Activated CD8-positive, alpha-beta memory T cell treated with anti-CD3 and anti-CD28 coated beads, Interleukin-2, amount 10 ng/mL, durations not matched to agents 7 days and 5 days (primary cell): ENCODE measurements at regions not wholly inside any gene's neighbourhood (a gene's known extent, or its start where the extent isn't known, plus 50 kb on each side); places are given as distances from the start of the nearest gene placed in this dataset.
"Not testable (repeated sequence)": the region's sequence is repeated elsewhere in the genome, so short reads cannot be mapped to it uniquely, and the experiment has no call there.

Experiments used
- ATAC-seq: fragments of 150-1000 bp; cut with Tn5 transposase; one replicate; pipeline ENCODE4 v1.10.0; 2021; ENCODE audit warnings: moderate library complexity
- CTCF ChIA-PET: fragments of 350-600 bp; sonication (Branson Sonifier 250); formaldehyde crosslinking; loops from one replicate; lab custom pipeline; 2021; ENCODE audit warnings: antibody characterized with exemption; lab: Charles Lee
- DNase-seq: peaks from one replicate; pipeline ENCODE4 v3.0.0-alpha.2; 2020
- H3K27ac Mint-ChIP-seq: one replicate; pipeline ENCODE4 v1.8.0; 2021; ENCODE audit warnings: mild to moderate bottlenecking, mixed read lengths
- H3K27me3 Mint-ChIP-seq: one replicate; pipeline ENCODE4 v1.8.0; 2021; ENCODE audit warnings: mixed read lengths
- H3K36me3 Mint-ChIP-seq: one replicate; pipeline ENCODE4 v1.8.0; 2021; ENCODE audit warnings: mild to moderate bottlenecking, mixed read lengths
- H3K4me1 Mint-ChIP-seq: one replicate; pipeline ENCODE4 v1.8.0; 2021; ENCODE audit warnings: mixed read lengths
- H3K4me3 Mint-ChIP-seq: one replicate; pipeline ENCODE4 v1.8.0; 2021; ENCODE audit warnings: mild to moderate bottlenecking, moderate library complexity, mixed read lengths
- H3K9me3 Mint-ChIP-seq: one replicate; pipeline ENCODE4 v1.8.0; 2022; ENCODE audit warnings: low read depth, mixed read lengths

DNA sequence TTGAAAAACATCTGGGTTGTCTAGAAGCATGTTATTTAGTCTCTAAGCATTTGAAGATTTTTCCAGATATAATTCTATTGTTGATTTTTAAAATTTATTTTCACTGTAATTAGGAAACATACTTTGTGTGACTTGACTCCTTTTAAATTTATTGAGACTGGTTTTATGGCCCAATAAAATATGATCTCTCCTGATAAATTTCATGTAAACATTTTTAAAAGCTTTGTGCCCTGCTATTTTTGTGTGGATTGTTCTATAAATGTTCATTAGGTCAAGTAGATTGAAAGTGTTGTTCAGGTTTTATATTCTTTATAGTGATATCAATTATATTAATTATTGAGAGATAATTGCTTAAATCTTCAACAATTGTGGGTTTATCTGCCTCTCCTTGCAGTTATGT lies 105.4 kb downstream of the RFX6 start:
- CTCF ChIA-PET, result no interaction called here
- Mint-ChIP-seq H3K4me3 (no peak overlapping the region), H3K27ac (no peak overlapping the region)

GRCh38 chr6:116983375-116983774 lies 106.3 kb downstream of the RFX6 start:
- Mint-ChIP-seq H3K27me3 (no peaks in the 10 kb centered on the region), H3K27ac (no peak overlapping the region), H3K36me3 (no peaks in the 10 kb centered on the region), H3K4me3 (no peak overlapping the region), H3K4me1 (no peaks in the 10 kb centered on the region), H3K9me3 (no peaks in the 10 kb centered on the region)
- CTCF ChIA-PET, result no interaction called here
- ATAC-seq, result no peak
- no peak for DNase-seq

More for the DNA sequence above, 105.4 kb downstream of the RFX6 start:
- H3K4me1 Mint-ChIP-seq, result no peaks in the 10 kb centered on the region
- no peaks in the 10 kb centered on the region for H3K36me3 Mint-ChIP-seq
- no peaks in the 10 kb centered on the region for H3K27me3 Mint-ChIP-seq
- DNase-seq (no peak), ATAC-seq (no peak)
- no peaks in the 10 kb centered on the region for H3K9me3 Mint-ChIP-seq

DNA sequence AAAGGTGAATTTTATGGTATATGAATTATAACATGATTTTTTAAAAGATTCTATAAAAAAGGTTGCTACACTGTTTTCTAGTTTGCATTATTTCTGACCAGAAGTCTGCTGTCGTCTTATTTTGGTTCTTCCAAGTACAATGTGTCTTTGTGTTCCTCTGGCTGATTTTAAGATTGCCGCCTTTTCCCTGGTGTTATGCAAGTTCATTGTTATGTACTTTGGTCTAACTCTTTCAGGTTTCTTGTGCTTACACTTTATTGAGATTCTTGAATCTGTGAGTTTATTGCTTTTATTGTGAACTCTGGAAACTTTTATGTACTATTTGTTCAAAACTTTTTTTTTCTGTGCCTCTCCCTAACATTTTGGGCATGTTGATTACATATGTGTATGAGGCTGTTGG lies 109.8 kb downstream of the RFX6 start:
- H3K36me3 Mint-ChIP-seq, result no peaks in the 10 kb centered on the region
- ATAC-seq, result no peak
- DNase-seq, result no peak
- H3K27me3 Mint-ChIP-seq, result no peaks in the 10 kb centered on the region
- CTCF ChIA-PET, result no interaction called here
- no peaks in the 10 kb centered on the region for H3K4me1 Mint-ChIP-seq
- no peak overlapping the region for H3K27ac Mint-ChIP-seq
- H3K4me3 Mint-ChIP-seq, result no peak overlapping the region
- H3K9me3 Mint-ChIP-seq, result no peaks in the 10 kb centered on the region

DNA sequence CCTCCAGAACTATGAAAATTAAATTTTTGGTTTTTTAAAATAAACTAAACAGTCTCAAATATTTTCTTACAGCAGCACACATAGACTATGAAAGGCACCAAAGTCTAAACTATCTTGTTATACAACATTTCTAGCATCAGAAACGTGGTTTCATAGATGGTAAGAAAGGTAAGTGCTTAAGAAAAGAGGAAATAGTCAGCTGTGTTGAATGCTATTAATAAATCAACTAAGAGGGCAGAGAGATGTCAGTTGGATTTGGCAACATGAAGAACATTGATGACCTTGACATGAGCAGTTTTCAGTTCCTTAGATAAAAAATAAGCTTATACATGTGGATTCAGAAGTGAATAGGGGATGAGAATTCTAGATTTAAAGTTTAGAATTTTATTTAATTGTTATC lies 113.6 kb downstream of the RFX6 start:
- H3K9me3 Mint-ChIP-seq, result no peaks in the 10 kb centered on the region
- DNase-seq (no peak), ATAC-seq (no peak)
- no peaks in the 10 kb centered on the region for H3K4me1 Mint-ChIP-seq
- CTCF ChIA-PET, result no interaction called here
- no peaks in the 10 kb centered on the region for H3K36me3 Mint-ChIP-seq
- H3K4me3 Mint-ChIP-seq, result no peak overlapping the region
- no peaks in the 10 kb centered on the region for H3K27me3 Mint-ChIP-seq
- no peak overlapping the region for H3K27ac Mint-ChIP-seq

DNA sequence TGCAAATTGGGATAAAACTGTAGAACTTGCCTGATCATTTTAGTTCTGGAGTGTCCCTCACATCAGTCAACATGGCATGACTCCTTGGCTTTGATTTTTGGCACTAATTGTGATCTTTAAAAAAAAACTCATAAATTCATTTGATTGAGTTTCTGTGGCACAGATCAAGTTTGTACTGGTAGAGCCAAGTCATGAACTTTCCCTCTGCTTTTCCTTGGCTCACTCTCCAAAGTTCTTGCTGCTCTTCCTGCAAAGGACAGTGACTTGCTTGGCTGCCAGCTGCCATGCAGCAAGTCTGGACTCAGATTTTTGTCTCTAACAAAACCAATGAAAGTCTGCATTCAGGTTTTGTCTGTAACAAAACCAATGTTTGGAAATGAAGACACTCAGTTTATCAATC lies 115.5 kb downstream of the RFX6 start:
- no peaks in the 10 kb centered on the region for H3K27me3 Mint-ChIP-seq
- no peak for DNase-seq
- no peak overlapping the region for H3K4me3 Mint-ChIP-seq
- no peak for ATAC-seq
- no peaks in the 10 kb centered on the region for H3K36me3 Mint-ChIP-seq
- H3K9me3 Mint-ChIP-seq, result no peaks in the 10 kb centered on the region
- no peaks in the 10 kb centered on the region for H3K4me1 Mint-ChIP-seq
- CTCF ChIA-PET, result no interaction called here
- no peak overlapping the region for H3K27ac Mint-ChIP-seq

GRCh38 chr6:116994447-116994846 lies 117.4 kb downstream of the RFX6 start:
- DNase-seq, result no peak
- no peaks in the 10 kb centered on the region for H3K4me1 Mint-ChIP-seq
- no peak overlapping the region for H3K4me3 Mint-ChIP-seq
- H3K27me3 Mint-ChIP-seq, result no peaks in the 10 kb centered on the region
- CTCF ChIA-PET, result no interaction called here
- no peaks in the 10 kb centered on the region for H3K9me3 Mint-ChIP-seq
- no peaks in the 10 kb centered on the region for H3K36me3 Mint-ChIP-seq
- no peak for ATAC-seq
- H3K27ac Mint-ChIP-seq, result no peak overlapping the region

DNA sequence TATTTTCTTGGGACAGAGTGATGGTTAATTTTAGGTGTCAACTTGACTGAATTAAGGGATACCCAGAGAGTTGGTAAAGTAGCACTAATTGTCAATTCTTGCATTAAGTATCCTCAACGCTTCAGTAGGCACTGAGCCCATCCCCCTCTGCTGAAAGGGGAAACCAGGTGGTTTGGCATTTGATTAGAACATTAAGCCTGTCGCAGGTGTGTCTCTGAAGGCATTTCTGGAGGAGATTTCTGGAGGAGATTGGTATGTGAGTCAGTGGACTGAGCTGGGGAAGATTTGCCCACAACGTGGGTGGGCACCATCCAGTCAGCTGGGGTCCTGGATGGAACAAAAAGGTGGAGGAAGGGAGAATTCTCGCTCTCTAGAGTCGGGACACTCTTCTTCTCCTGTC lies 119.8 kb downstream of the RFX6 start:
- no peaks in the 10 kb centered on the region for H3K36me3 Mint-ChIP-seq
- CTCF ChIA-PET, result no interaction called here
- ATAC-seq, result no peak
- H3K27ac Mint-ChIP-seq, result no peak overlapping the region
- no peaks in the 10 kb centered on the region for H3K9me3 Mint-ChIP-seq
- no peaks in the 10 kb centered on the region for H3K27me3 Mint-ChIP-seq
- DNase-seq, result no peak
- H3K4me1 Mint-ChIP-seq, result no peaks in the 10 kb centered on the region
- no peak overlapping the region for H3K4me3 Mint-ChIP-seq

DNA sequence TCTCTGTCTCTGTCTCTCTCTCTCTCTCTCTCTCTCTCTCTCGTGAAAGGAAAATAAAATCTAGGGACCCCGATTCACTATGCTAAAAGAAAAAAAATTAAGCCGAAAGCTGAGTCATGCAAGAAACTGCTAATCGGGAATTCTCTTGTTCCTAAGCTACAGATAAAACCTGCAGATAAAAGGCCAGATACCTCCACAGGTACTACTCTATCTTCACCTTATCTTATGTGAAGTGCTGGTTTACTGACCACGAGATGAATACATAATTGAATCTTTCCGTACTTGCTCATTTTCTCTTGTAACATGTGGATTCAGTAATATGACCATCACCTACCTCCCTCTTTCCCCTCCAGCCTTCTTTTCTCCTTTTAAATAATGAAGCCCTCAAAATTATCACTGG lies 120.5 kb downstream of the RFX6 start:
- Mint-ChIP-seq H3K27ac (no peak overlapping the region), H3K9me3 (no peaks in the 10 kb centered on the region), H3K4me3 (no peak overlapping the region), H3K4me1 (no peaks in the 10 kb centered on the region), H3K27me3 (no peaks in the 10 kb centered on the region), H3K36me3 (no peaks in the 10 kb centered on the region)
- no peak for DNase-seq
- no peak for ATAC-seq
- CTCF ChIA-PET, result no interaction called here

DNA sequence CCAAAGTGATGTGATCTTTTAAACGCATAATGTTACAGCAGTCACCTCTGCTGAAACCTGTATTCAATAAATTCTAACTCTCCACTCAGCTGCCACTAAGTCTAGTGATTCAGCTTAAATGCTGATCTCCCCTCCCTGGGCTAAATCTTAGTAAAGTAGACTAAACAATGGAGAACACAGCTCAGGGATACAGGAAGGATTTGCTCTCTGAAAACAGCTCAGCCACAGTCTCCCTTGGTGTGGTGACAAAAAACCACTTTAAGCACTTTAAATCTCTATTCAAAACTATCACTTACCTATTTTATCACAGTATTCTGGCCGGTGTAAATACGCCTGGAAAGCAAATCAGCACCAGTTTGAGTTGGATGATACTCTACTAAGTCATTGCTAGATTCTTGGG lies 130.6 kb downstream of the RFX6 start:
- no peaks in the 10 kb centered on the region for H3K9me3 Mint-ChIP-seq
- no peaks in the 10 kb centered on the region for H3K4me1 Mint-ChIP-seq
- H3K27ac Mint-ChIP-seq, result no peak overlapping the region
- no peak overlapping the region for H3K4me3 Mint-ChIP-seq
- H3K36me3 Mint-ChIP-seq, result no peaks in the 10 kb centered on the region
- CTCF ChIA-PET, result no interaction called here
- no peak for ATAC-seq
- no peak for DNase-seq
- no peaks in the 10 kb centered on the region for H3K27me3 Mint-ChIP-seq

- no peaks in the 10 kb centered on the region for H3K4me1 Mint-ChIP-seq
- DNase-seq (no peak), ATAC-seq (no peak)
- no peaks in the 10 kb centered on the region for H3K27me3 Mint-ChIP-seq
- CTCF ChIA-PET, result no interaction called here
- no peaks in the 10 kb centered on the region for H3K9me3 Mint-ChIP-seq
- H3K4me3 Mint-ChIP-seq, result no peak overlapping the region
- no peak overlapping the region for H3K27ac Mint-ChIP-seq
- no peaks in the 10 kb centered on the region for H3K36me3 Mint-ChIP-seq
Measured at GRCh38 chr6:117008618-117009017, 131.6 kb downstream of the RFX6 start.

GRCh38 chr6:117014641-117015473 lies 137.8 kb downstream of the RFX6 start:
- CTCF ChIA-PET, result interaction anchor here (1.3 kb wide), 1 partner anchor 11 kb away, joined by 5 read pairs; no protein-coding TSS in a partner anchor
- not testable (repeated sequence) for H3K36me3 Mint-ChIP-seq, H3K4me1 Mint-ChIP-seq, H3K9me3 Mint-ChIP-seq, DNase-seq, H3K27me3 Mint-ChIP-seq, ATAC-seq, H3K4me3 Mint-ChIP-seq, H3K27ac Mint-ChIP-seq

- H3K36me3 Mint-ChIP-seq, H3K9me3 Mint-ChIP-seq, H3K27me3 Mint-ChIP-seq, DNase-seq, ATAC-seq, H3K4me1 Mint-ChIP-seq, H3K27ac Mint-ChIP-seq, H3K4me3 Mint-ChIP-seq: not testable (repeated sequence)
- CTCF ChIA-PET, result interaction anchor here (1.3 kb wide), 1 partner anchor 11 kb away, joined by 5 read pairs; no protein-coding TSS in a partner anchor
Measured at GRCh38 chr6:117015474-117015804, 138.4 kb downstream of the RFX6 start.

GRCh38 chr6:117018771-117019170 lies 141.7 kb downstream of the RFX6 start:
- Mint-ChIP-seq H3K4me1 (no peaks in the 10 kb centered on the region), H3K27me3 (no peaks in the 10 kb centered on the region), H3K36me3 (no peaks in the 10 kb centered on the region), H3K4me3 (no peak overlapping the region), H3K27ac (no peak overlapping the region), H3K9me3 (peaks cover 4% of the 10 kb centered on the region)
- CTCF ChIA-PET, result no interaction called here
- DNase-seq, result no peak
- no peak for ATAC-seq

DNA sequence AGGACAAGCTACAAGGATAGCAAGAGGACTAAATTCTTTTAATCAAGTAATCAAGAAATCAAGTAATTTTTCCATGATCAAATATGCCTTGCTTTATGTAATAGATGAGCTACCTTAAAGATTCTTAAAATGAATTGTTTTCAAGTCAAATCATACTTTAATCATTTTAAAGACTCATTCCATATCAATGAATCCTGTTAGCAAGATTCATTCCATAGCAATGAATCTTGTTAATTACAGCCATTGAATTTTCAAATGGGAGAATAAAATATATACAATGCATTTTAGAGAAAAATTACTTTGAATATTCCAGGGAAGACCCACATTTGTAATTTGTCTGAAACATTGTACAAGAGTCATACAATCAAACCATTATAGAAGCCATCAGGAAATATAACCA lies 145.7 kb downstream of the RFX6 start:
- no peaks in the 10 kb centered on the region for H3K27me3 Mint-ChIP-seq
- H3K4me3 Mint-ChIP-seq, result no peak overlapping the region
- no peaks in the 10 kb centered on the region for H3K4me1 Mint-ChIP-seq
- ATAC-seq (no peak), DNase-seq (no peak)
- H3K36me3 Mint-ChIP-seq, result no peaks in the 10 kb centered on the region
- no peak overlapping the region for H3K27ac Mint-ChIP-seq
- no peaks in the 10 kb centered on the region for H3K9me3 Mint-ChIP-seq
- CTCF ChIA-PET, result no interaction called here
